Heart right ventricle (tissue), 16 donors: ENCODE measurements at regions not wholly inside any gene's neighbourhood (a gene's known extent, or its start where the extent isn't known, plus 50 kb on each side); places are given as distances from the start of the nearest gene placed in this dataset.

ENCODE experiments used
- ATAC-seq, 8 donors: fragments of 200-7000 bp; cut with Tn5 transposase; one replicate each; pipeline ENCODE4 v1.9.1; 2020; ENCODE audit warnings: mild to moderate bottlenecking in 8 of 8, moderate library complexity in 8 of 8, moderate number of reproducible peaks in 1 of 8
- DNase-seq, 2 donors: peaks; one replicate each; pipeline ENCODE4 v3.0.0-alpha.2; 2020
- H3K27ac ChIP-seq, 10 donors: fragments of 200-600 bp; sonication (generic) in 2 of 10; one replicate each; pipeline versions ENCODE4 v1.5.0 to v1.8.0; 2020 to 2022; ENCODE audit warnings: mild to moderate bottlenecking in 3 of 10
- H3K27me3 ChIP-seq, 7 donors: fragments of 200-600 bp; one replicate each; pipeline ENCODE4 v1.8.0; 2021 to 2022; ENCODE audit warnings: mild to moderate bottlenecking in 2 of 7
- H3K36me3 ChIP-seq, 9 donors: fragments of 200-600 bp; sonication (generic) in 1 of 9; one replicate each; pipeline versions ENCODE4 v1.5.0 to v1.8.0; 2020 to 2022; ENCODE audit warnings: mild to moderate bottlenecking in 2 of 9
- H3K4me1 ChIP-seq, 9 donors: fragments of 200-600 bp; sonication (generic) in 1 of 9; one replicate each; pipeline versions ENCODE4 v1.5.0 to v1.8.0; 2020 to 2022; ENCODE audit warnings: mild to moderate bottlenecking in 4 of 9
- H3K4me3 ChIP-seq, 10 donors: fragments of 200-600 bp; sonication (generic) in 2 of 10; one replicate each; pipeline versions ENCODE4 v1.5.0 to v1.8.0; 2020 to 2022; ENCODE audit warnings: mild to moderate bottlenecking in 7 of 10, moderate library complexity in 2 of 10
- H3K9me3 ChIP-seq, 11 donors: fragments of 200-600 bp in 10 of 11; sonication (generic) in 2 of 11; one replicate each; pipeline versions ENCODE4 v1.5.0 to v1.8.0; 2013 to 2022; ENCODE audit warnings: mild to moderate bottlenecking in 2 of 11, control low read depth in 1 of 11, moderate library complexity in 1 of 11
- CTCF ChIP-seq, 9 donors: fragments of 200-600 bp; sonication (generic) in 2 of 9; IDR thresholded peaks; one replicate each; pipeline versions ENCODE4 v1.5.0 to v1.8.0; 2021 to 2022; ENCODE audit warnings: antibody characterized with exemption in 9 of 9, mild to moderate bottlenecking in 5 of 9, moderate library complexity in 1 of 9
- WGBS, 2 donors: extraction: QIAGEN DNeasy Blood & Tissue Kit; methylation state at CpG; one replicate each; pipeline ENCODE4 v1.1.7; 2013; ENCODE audit warnings: inconsistent platforms in 1 of 2; 5-methylcytosine and 5-hydroxymethylcytosine counted together
- intact Hi-C, 10 donors: fragments of 100-400 bp; cut with DNase I; formaldehyde crosslinking; loops; one replicate each; pipeline versions ENCODE4 v1.11.1 to v1.14.2; 2022
- donor health status: Arrhythmogenic right ventricular cardiomyopathy.
- donor health status: ischemic (EF 13 %, LVEDD 7.1; RV severe dilation, severe dysfunction).
- donor health status: healthy with polysubstance abuse.
- donor health status: DM: no; HTN: yes; CAD: no.
- donor health status: DM: no; HTN: no; CAD: no.
- donor health status: ischemic (EF 25% LVEDD 6.9; RV normal size, moderate dysfunction).
- donor health status: ischemic (EF 25% LVEDD 5.7; RV mildly dilated, moderate dysfunction).
- donor health status: healthy.
- donor health status: DM: yes; HTN: yes; CAD: no.
- donor health status: Ischemic cardiomyopathy.
- donor health status: ischemic (EF 35%, LVEDD 5.7; RV mildly dilated, moderate dysfunction).
- donor health status: nonischemic (EF 11% LVEDD 7.7; RV severe dilation, severe dysfunction).
- donor health status: DM: yes; HTN: yes; CAD: no.
- donor health status: PGD.
- donor health status: ischemic (EF 29% LVEDD 5.4; RV normal size, mild dysfunction).
- donor health status: nonischemic (EF 23%, LVEDD 6.1; RV moderate dilation, normal function).

GRCh38 chr2:222146488-222146887, 152.3 kb downstream of the PAX3 start:
- ATAC-seq, result no peak
- Histone ChIP-seq H3K4me3 (no peak overlapping the region), H3K36me3 (no peaks in the 10 kb centered on the region), H3K27me3 (peaks cover 0 to 9% (median 0%) of the 10 kb centered on the region in 7 donors), H3K4me1 (no peaks in the 10 kb centered on the region), H3K9me3 (peaks cover 0 to 9% (median 0%) of the 10 kb centered on the region in 11 donors), H3K27ac (no peak overlapping the region)
- no peak for DNase-seq
- 59 to 62% methylated on average over 3 of the region's 3 CpGs for WGBS, 2 donors
- intact Hi-C loops, result no loop called here
- TF ChIP-seq CTCF (IDR thresholded peaks at IDR 0.05), result no peak

GRCh38 chr2:222142027-222142426, 156.8 kb downstream of the PAX3 start:
- intact Hi-C loops, result no loop called here
- WGBS, 2 donors, result 81 to 83% methylated on average over 1 of the region's 1 CpG
- H3K36me3 ChIP-seq, result no peaks in the 10 kb centered on the region

GRCh38 chr2:222136106-222136630, 162.6 kb downstream of the PAX3 start:
- Histone ChIP-seq H3K4me1 (no peaks in the 10 kb centered on the region), H3K4me3 (no peak overlapping the region), H3K27me3 (peaks cover 0 to 10% (median 0%) of the 10 kb centered on the region in 7 donors), H3K9me3 (peaks cover 0 to 18% (median 0%) of the 10 kb centered on the region in 11 donors), H3K36me3 (no peaks in the 10 kb centered on the region), H3K27ac (no peak overlapping the region)
- intact Hi-C loops, result no loop called here
- WGBS, 2 donors, result 74 to 79% methylated on average over 5 of the region's 5 CpGs
- ATAC-seq (no peak), DNase-seq (no peak)
- no peak for TF ChIP-seq CTCF (IDR thresholded peaks at IDR 0.05)

More at GRCh38 chr2:222142027-222142426, 156.8 kb downstream of the PAX3 start:
- no peak for TF ChIP-seq CTCF (IDR thresholded peaks at IDR 0.05)
- no peak for DNase-seq
- Histone ChIP-seq H3K27me3 (peaks cover 0 to 9% (median 0%) of the 10 kb centered on the region in 7 donors), H3K4me1 (no peaks in the 10 kb centered on the region), H3K4me3 (no peak overlapping the region), H3K27ac (no peak overlapping the region), H3K9me3 (peaks cover 0 to 10% (median 0%) of the 10 kb centered on the region in 11 donors)
- no peak for ATAC-seq

GRCh38 chr2:222134654-222135053, 164.1 kb downstream of the PAX3 start:
- DNase-seq (no peak), ATAC-seq (no peak)
- TF ChIP-seq CTCF (IDR thresholded peaks at IDR 0.05), result no peak
- Histone ChIP-seq H3K27me3 (peaks cover 0 to 10% (median 0%) of the 10 kb centered on the region in 7 donors), H3K4me1 (no peaks in the 10 kb centered on the region), H3K9me3 (peaks cover 0 to 18% (median 0%) of the 10 kb centered on the region in 11 donors), H3K36me3 (no peaks in the 10 kb centered on the region), H3K4me3 (no peak overlapping the region), H3K27ac (no peak overlapping the region)
- intact Hi-C loops, result no loop called here
- WGBS, 2 donors, result 81 to 92% methylated on average over 1 of the region's 1 CpG
